Skin of body (tissue), 1 donor: ENCODE measurements at regions not wholly inside any gene's neighbourhood (a gene's known extent, or its start where the extent isn't known, plus 50 kb on each side); places are given as distances from the start of the nearest gene placed in this dataset.
"Not testable (repeated sequence)": the region's sequence is repeated elsewhere in the genome, so short reads cannot be mapped to it uniquely, and the experiment has no call there.

Experiments
- DNase-seq: peaks from one replicate; lab custom pipeline; 2025; lab: John Stamatoyannopoulos, UW

DNA sequence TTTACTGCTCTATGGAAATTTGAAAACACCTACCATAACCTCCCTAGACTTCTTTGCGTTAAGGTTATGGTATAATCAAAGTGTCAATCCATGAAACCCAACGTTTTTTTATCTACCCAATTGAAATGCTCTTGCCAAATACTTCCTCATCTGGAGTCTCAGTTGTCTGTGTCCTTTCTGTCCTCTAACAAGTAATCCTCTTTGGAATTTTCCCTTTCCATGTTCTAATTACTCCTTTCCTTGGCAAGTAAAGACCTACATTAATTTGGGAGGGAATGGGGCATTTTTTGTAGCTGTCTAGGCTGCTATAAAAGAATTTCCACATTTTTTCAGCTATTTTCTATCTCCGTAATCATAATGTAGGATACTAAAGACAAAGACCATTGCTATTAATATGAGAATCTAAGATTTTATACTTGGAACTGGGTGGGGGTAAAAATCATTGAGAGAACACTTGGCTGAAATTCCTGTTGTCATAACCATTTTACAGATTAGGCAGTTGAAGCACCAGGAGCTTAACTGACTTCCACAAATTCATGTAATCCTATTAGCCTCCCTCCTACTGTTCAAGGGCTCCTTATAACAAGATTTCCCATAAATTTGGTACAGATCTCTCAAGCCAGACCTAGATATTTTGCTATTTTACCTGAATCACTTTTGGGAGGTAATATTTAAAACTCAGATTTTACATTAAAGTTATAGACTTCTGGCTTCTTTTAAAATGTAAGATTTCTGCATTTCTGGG is 1307.6 kb downstream of the XPNPEP1 start:
- DNase-seq = no peak

DNA sequence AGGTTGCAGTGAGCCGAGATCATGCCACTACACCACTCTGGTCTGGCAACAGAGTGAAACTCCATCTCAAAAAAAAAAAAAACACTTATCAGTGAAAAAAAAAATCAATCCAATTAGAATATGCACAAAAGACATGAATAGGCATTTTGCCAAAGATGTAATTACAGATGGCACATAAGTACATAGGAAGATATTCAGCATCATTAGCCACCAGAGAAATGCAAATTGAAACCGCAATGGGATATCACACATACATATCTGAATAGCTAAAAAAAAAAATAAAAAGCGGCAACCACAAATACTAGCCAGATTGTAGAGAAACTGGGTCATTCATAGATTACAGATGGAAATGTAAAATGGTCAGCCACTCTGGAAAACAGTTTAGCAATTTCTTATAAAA is 1310.8 kb downstream of the XPNPEP1 start:
- DNase-seq = no peak

DNA sequence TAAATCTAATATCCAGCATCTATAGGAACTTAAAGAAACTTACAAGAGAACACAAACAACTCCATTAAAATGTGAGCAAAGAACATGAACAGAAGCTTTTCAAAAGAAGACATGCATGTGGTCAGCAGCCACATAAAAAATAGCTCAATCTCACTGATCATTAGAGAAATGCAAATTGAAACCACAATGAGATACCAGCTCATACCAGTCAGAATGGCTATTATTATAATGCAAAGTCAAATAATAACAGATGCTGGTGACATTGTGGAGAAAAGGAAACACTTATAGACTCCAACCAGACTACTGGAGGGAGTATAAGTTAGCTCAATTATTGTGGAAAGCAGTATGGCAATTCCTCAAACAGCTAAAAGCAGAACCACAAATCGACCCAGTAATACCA is 1314.5 kb downstream of the XPNPEP1 start:
- DNase-seq = no peak

DNA sequence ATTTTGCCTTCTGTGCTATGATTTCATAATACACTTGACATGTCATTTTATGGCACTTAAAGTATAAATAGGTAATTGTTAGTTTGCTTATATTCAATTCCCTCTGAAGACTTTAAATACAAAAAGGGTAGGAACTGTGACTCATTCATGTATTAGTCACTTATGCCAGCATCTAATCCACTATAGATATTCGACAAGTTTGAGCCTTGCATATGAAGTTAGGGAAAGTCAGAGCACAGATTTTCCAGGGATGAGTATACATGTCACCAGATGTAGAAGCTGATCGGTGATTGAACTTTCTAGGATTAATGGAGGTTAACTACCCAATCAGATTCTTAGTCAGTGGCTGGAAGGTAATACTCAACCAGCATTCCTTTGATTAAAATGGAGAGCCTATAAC is 1321.5 kb downstream of the XPNPEP1 start:
- no peak for DNase-seq

DNA sequence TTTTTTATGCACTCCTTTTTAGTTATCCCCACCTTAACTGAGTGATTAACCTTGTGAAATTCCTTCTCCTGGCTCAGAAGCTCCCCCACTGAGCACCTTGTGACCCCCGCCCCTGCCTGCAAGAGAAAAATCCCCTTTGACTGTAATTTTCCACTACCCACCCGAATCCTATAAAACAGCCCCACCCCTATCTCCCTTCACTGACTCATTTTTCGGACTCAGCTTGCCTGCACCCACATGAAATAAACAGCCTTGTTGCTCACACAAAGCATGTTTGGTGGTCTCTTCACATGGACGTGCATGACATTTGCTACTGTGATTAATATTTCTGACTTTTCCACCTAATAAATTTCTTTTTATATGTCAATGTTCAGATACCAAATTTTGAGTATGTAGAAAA is 1322.8 kb downstream of the XPNPEP1 start:
- DNase-seq = not testable (repeated sequence)

DNA sequence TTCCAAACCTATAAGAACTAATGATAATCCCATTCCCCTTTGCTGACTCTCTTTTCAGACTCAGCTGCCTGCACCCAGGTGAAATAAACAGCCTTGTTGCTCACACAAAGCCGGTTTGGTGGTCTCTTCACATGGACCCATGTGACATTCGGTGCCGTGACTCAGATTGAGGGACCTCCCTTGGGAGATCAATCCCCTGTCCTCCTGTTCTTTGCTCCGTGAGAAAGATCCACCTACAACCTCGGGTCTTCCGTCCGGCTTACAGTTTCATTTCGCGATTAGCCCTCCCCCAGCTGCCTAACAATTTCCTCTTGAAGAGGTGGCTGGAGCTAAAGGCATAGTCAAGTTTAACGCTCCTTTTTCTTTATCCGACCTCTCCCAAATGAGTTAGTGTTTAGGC is 1324.0 kb downstream of the XPNPEP1 start:
- DNase-seq = not testable (repeated sequence)

DNA sequence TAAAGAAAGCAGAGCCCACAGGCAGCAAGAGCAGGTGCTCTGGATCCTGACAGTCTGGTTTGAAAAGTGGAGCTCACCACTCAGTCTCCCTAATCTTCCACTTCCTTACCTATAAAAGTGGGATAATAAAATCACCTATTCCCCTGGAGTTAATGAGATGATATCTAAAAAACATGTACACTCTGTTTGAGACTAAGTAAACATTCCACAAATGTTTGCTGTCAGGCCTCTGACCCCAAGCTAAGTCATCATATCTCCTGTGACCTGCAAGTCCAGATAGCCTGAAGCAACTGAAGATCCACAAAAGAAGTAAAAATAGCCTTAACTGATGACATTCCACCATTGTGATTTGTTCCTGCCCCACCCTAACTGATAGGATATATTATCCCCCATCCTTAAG is 1324.5 kb downstream of the XPNPEP1 start:
- no peak for DNase-seq

DNA sequence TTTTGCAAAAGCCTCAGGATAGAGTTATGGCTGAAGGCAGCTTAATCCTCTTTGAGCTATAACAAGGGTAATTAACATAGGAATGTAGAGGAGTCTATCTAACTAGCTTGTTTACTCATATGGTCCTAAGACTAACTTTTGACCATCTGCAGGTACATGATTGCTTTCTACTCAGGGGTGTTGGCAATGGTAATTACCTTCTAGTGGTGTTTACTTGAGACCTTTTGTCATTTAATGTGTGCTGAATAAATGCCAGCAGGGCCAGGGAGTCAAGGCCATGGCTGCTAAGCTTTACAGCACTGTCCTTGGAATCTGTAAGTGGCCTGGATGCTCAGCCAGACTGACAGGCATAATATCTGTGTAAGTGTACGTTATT is 1325.0 kb downstream of the XPNPEP1 start:
- no peak for DNase-seq

DNA sequence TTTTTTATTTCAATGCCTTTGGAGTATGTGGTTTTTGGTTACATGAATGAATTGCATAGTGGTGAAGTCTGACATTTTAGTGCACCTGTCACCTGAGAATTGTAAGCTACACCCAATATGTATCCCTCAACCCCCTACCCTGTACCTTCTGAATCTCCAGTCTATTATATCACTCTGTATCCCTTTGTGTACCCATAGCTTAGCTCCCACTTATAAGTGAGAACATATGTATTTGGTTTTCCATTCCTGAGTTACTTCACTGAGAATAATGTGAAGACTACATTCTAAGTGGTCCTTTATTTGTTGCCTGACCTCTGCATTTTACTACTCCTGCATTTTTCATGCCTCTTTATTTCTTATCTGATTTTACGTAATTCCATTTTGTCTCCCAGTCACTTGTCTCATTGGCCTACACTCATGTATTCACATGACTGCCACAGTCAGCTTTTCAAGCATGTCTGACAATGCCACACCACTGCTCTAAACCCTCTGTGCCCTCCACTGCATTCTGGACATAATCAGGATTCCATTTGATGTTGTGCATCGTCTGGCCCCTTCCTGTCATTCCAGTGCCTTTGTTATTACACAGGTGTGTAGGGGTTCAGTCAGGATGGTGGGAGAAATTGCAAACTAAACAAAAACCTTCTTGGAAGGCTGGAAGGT is 1325.5 kb downstream of the XPNPEP1 start:
- no peak for DNase-seq

DNA sequence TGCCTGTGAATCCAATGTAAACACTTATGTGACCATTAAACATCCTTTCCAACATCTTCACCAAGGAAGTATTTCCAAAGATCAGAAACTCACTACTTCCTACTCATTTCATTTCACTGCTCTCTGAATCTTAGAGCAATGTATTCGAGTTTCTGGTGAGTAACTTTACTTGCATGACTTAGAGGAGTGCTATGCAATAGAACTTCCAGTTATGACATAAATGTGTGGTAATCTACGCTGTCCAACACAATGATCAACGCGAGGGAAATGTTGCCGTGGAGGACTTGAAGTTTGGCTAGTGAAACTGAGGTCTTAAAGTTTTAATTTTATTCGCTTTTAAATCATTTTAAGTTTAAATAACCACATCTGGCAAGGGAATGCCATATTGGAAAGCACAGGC is 1326.3 kb downstream of the XPNPEP1 start:
- no peak for DNase-seq

DNA sequence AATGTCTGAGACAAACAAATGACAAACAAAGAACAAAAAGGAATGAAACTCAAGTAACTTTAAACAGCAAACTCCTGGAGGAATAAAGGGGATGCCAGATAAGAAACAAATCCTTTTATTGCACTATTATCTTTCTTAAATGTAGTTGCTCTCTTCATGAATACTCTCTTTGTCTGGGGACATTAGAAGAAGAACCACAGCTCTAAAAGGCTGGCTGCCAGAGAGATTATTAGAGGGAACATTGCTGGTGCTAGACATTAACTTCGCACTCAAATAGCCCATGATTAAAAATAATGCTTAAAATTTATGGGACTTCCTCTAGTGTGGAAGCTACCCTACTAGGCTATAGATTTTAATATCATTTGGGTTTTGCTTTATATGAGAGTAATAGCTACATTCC is 1330.4 kb downstream of the XPNPEP1 start:
- DNase-seq = no peak

DNA sequence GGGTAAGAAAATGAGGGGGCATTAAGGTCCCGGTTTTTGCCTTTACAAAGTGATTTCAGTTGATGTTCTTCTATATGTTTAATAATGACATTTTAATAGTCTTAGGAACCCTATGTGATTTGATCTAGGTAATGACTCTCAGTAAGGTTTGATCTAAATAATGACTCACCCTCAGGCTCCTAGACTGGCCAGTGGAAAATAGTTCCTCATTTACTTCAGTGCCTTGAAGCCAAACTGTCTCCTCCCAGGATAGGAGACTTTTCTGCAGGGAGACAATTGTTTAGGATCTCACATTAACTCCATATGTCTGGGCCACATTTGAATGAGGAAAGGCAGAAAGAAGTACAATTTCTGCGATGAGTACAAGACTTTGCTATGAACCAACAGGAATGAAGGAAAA is 1331.9 kb downstream of the XPNPEP1 start:
- DNase-seq = no peak

DNA sequence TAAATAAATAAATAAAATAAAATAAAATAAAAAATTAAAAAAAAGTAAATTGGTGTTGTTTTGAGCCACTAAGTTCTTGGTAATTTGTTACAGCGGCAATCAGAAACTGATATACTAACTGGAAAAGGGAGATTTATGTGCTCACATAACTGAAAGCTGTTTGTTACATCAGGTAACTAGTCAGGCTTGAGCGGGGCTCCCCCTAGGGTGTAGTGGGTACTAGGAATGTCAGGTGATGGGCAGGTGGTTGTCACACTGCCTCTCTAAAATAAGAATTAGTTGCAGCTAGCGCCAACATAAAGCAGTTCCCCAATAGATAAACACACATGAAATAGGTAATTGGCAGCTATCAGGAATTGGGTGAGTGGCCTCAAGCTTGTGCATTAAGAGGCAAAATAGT is 1336.9 kb downstream of the XPNPEP1 start:
- no peak for DNase-seq

DNA sequence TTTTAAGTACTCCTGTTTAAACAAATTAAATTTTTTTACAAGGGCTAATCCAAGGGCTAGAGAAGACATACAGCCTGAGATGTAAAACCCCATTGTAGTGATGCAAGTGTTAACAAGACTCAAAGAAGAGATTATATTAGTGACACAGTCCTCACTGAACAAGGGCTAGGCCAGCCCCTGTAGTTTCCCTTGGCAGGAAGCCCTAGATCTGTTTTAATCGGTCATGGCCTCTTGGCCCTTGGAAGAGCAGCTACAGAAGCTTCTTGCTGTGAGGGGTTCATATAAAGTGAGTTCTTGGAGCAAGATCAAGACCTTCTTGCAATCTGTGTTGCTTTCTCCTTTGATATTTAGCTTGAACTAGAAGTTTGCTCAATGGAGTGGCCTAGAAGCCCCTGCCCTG is 1339.4 kb downstream of the XPNPEP1 start:
- DNase-seq = no peak

DNA sequence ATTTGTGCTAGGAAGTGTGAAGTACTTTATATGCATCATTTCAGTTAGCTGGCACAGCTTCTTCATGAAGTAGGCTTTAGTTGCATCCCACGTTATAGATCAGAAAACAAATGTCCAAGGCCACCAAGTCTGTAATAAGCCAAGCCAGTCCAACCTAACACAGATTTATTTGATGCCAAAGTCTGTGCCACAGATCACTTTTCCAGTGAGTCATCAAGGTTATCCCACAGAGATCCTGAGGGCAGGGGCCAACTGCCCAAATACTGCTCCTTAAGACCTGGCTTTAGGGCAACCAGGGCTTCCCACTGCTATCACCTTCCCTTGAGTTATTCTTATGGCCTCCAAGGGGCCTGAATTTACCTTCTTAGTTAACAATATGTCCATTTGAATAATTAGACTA is 1340.4 kb downstream of the XPNPEP1 start:
- no peak for DNase-seq

DNA sequence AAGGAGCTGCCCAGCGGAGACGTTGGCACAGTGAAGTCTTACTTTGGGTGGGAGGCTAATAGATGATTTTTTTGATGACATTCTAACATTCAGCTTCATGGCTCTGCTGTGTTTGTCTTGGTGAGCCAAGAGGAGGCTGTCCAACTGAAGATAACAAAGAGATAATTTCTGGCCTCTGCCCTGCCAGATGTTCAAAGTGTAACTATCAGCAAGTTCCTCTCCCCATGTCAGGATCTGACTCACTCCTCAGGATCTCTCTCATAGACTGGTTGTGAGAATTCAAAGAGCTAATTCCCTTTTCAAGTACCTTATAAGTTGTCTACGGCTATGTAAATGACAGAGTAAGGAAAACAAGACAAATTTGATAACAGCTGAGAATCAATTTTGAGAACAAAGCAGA is 1340.9 kb downstream of the XPNPEP1 start:
- DNase-seq = no peak

DNA sequence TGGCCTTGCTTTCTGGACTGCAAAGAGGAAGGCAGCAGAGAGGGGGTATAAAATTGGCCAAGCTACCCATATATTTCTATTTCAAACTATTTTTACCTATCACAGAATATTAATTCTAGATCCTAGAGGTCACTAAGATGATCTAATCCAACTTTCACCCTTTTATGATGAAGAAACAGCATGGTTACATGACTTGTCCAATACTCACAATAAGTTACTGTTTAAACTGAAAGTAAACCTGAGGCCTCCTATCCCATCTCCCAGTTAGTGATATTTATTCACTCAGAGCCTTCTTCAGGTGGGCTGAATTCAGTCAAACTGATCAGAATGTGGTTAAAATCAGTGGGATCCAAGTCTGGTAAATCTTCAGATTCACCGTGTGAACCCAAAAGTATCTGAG is 1345.1 kb downstream of the XPNPEP1 start:
- no peak for DNase-seq

DNA sequence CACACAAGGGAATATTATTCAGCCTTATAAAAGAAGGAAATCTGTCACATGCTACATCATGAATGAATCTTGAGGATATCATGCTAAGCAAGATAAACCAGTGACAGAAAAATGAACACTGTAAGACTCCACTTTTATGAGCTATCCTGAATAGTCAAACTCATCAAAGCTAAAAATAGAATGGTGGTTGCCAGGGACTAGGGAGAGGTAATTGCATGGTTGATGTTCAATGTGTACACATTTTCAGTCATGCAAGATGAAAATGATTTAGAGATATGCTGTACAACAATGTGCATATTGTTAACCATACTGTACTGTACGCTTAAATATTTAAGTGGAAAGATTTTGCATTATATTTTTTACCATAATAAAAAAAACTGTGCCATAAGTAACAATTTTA is 1349.1 kb downstream of the XPNPEP1 start:
- DNase-seq = no peak

DNA sequence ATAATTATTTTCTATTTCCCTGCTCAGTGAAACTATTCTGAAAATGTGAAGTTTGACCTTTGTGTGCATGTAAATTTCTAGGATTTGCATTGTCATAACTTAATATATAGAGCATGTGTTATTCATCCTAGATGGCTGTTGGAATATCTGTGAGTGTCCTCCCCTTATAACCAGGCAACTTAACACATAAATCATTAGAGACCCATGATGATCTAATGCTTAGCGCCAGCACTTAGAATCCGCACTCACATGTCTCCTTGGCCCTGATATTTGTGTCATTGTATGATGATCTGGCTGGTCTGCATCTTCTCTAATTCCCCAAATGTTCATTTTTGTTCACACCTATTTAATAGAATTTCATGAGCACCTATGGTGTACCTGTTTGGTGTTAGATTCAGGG is 1354.5 kb downstream of the XPNPEP1 start:
- DNase-seq = no peak

DNA sequence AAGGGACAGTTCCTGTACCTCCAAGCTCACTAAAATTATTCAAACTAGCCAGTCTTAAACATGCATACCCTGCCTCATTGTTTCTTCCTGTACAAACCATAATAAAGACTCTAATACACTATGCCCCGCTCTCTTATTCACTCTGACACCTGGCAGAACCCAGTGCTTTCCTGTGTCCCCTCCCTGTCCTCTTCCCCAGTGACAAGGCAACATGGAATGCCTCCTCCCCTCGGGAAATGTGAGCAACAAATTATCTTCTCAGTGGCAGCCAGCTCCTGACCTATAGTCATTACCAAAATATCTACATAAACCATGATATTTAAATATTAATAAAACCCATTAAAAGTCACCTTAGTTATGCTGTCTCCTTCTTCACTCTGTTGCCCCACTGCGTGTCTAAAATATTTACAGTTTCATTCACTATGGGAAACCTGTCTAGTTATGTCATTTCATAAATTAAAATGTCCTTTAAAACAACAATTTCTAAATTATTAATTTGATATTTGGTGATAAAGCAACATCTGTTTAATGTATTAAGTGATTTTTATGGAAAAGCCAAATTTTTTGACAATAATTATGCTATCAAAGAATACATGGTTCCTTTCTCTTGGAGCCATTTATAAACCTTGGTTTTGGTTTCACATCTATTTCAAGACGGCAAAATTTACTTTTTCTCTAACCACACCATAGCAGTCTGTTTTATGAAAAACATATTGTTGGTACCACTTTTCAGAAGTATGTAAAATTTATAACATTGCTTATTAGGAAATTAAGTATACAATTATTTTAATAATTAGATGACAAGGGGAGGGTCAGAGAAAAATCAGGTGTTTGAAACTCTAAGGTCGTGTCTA is 1355.2 kb downstream of the XPNPEP1 start:
- DNase-seq = no peak

DNA sequence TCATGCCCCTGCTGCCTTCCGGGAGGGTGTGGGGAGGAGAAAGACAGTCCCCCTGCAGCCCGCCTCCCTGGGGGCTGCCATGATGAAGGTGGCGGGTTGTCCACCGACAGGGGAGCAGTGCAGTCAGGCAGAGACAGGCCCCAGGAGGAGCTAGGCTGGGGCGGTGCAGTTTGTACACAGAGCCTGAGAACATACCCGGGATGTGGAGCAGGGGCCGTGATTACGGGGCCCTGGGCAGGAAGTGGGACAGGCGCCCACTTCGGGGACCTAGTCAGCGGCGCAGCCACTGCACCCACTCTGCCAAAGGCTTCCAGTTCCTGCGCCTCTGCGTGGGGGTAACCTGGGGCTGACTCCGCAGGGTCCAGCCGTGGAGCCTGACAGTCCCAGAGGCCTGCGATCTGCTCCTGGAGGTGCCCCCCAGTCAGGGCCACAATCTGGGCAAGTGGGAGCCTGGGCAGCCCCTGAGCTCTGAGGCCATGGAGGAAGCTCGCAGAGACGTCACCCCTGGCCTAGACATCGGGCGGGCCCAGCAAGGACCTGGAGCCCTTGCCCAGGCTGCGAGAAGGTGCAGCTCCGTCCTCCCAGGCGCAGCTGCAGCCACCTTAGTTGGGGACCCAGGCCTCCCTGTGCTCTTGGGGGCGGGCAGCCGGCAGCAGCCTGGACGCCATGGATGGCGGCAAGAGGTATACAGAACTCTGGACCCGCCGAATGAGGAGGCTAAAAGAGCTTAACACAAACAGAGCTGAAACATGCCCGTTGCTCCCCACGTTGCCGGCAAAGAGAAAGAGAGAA is 1356.8 kb downstream of the XPNPEP1 start:
- DNase-seq = no peak

DNA sequence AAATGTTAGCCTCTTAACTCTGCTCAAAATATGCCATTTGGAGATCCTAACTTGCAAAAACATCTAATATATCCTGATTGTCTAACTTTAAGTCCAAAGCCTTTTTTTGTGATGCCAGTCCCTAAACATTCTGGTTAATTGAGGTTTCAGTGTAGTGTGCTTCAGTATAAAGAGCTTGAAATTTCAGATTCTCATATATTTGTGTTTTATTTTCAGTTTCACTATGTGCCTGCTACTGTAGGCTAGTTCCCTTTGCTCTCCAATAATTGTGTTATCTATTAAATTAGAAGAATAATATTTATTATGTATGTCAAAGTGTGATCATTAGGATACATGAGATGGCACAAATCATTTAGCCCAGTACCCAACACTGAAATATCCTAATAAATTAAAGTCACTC is 1361.2 kb downstream of the XPNPEP1 start:
- DNase-seq = no peak
